DOHH2 (cell line): ENCODE measurements at regions not wholly inside any gene's neighbourhood (a gene's known extent, or its start where the extent isn't known, plus 50 kb on each side); places are given as distances from the start of the nearest gene placed in this dataset.

ENCODE experiments used
- EZH2phosphoT487 ChIP-seq: fragments of 200-600 bp; sonication (generic); IDR thresholded peaks from 2 replicates; pipeline ENCODE4 v1.6.1; 2017; ENCODE audit warnings: borderline replicate concordance, mild to moderate bottlenecking, antibody characterized with exemption, low read length, moderate library complexity, mixed read lengths
- TF ChIP-seq, protein P1 (sequence below): fragments of 200-600 bp; sonication (generic); IDR thresholded peaks from one replicate; pipeline ENCODE4 v1.5.1; 2014; ENCODE audit warnings: antibody characterized with exemption, mild to moderate bottlenecking, low read depth, low read length; ENCODE audit not compliant: poor library complexity, severe bottlenecking

GRCh38 chr9:115437418-115437817 is 319.5 kb upstream of the TNC start:
- TF ChIP-seq, protein P1, sequence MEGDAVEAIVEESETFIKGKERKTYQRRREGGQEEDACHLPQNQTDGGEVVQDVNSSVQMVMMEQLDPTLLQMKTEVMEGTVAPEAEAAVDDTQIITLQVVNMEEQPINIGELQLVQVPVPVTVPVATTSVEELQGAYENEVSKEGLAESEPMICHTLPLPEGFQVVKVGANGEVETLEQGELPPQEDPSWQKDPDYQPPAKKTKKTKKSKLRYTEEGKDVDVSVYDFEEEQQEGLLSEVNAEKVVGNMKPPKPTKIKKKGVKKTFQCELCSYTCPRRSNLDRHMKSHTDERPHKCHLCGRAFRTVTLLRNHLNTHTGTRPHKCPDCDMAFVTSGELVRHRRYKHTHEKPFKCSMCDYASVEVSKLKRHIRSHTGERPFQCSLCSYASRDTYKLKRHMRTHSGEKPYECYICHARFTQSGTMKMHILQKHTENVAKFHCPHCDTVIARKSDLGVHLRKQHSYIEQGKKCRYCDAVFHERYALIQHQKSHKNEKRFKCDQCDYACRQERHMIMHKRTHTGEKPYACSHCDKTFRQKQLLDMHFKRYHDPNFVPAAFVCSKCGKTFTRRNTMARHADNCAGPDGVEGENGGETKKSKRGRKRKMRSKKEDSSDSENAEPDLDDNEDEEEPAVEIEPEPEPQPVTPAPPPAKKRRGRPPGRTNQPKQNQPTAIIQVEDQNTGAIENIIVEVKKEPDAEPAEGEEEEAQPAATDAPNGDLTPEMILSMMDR = no peak
- TF ChIP-seq EZH2phosphoT487 = no peak
